Naive thymus-derived CD8-positive, alpha-beta T cell (primary cell): ENCODE measurements at regions not wholly inside any gene's neighbourhood (a gene's known extent, or its start where the extent isn't known, plus 50 kb on each side); places are given as distances from the start of the nearest gene placed in this dataset.
"Not testable (repeated sequence)": the region's sequence is repeated elsewhere in the genome, so short reads cannot be mapped to it uniquely, and the experiment has no call there.

Experiments
- ATAC-seq, 2 donors: fragments of 150-1000 bp; cut with Tn5 transposase in 1 of 2; sonication (Bioruptor Pico), chemical (Tn5 transposase) in 1 of 2; 1 replicate in 1 of 2; 2 replicates in 1 of 2; pipeline ENCODE4 v1.10.0; 2021; ENCODE audit warnings: mild to moderate bottlenecking in 2 of 2, moderate library complexity in 2 of 2
- POLR2A ChIA-PET: fragments of 350-600 bp; sonication (Branson Sonifier 250); formaldehyde crosslinking; loops from one replicate; lab custom pipeline; 2021; ENCODE audit warnings: antibody characterized with exemption; lab: Charles Lee
- DNase-seq, 10 donors: peaks; one replicate each; pipeline versions ENCODE4 v3.0.0 to v3.0.0-alpha.2; 2020 to 2022
- H3K27ac Mint-ChIP-seq, 10 donors: one replicate each; pipeline ENCODE4 v1.8.0; 2020 to 2022; ENCODE audit warnings: mild to moderate bottlenecking in 10 of 10, mixed read lengths in 10 of 10, moderate library complexity in 4 of 10, inconsistent platforms in 1 of 10
- H3K27me3 Mint-ChIP-seq, 5 donors: one replicate each; pipeline ENCODE4 v1.8.0; 2021 to 2022; ENCODE audit warnings: mixed read lengths in 5 of 5
- H3K36me3 Mint-ChIP-seq, 3 donors: one replicate each; pipeline ENCODE4 v1.8.0; 2020 to 2022; ENCODE audit warnings: mixed read lengths in 3 of 3, mild to moderate bottlenecking in 2 of 3, inconsistent platforms in 1 of 3
- H3K4me1 Mint-ChIP-seq, 4 donors: one replicate each; pipeline ENCODE4 v1.8.0; 2021 to 2022; ENCODE audit warnings: mixed read lengths in 4 of 4
- H3K4me3 Mint-ChIP-seq, 10 donors: one replicate each; pipeline ENCODE4 v1.8.0; 2020 to 2022; ENCODE audit warnings: mild to moderate bottlenecking in 10 of 10, mixed read lengths in 10 of 10, moderate library complexity in 6 of 10, inconsistent platforms in 1 of 10
- H3K9me3 Mint-ChIP-seq, 9 donors: one replicate each; pipeline ENCODE4 v1.8.0; 2020 to 2022; ENCODE audit warnings: mixed read lengths in 9 of 9, mild to moderate bottlenecking in 3 of 9, inconsistent platforms in 1 of 9, moderate library complexity in 1 of 9

GRCh38 chr3:152153115-152153514 lies 115.6 kb upstream of the MBNL1 start:
- H3K4me1 Mint-ChIP-seq, H3K9me3 Mint-ChIP-seq, H3K27ac Mint-ChIP-seq, POLR2A ChIA-PET, H3K36me3 Mint-ChIP-seq, H3K27me3 Mint-ChIP-seq, DNase-seq, ATAC-seq, H3K4me3 Mint-ChIP-seq: not testable (repeated sequence)

- no peaks in the 10 kb centered on the region for H3K4me1 Mint-ChIP-seq
- H3K9me3 Mint-ChIP-seq: no peaks in the 10 kb centered on the region
- POLR2A ChIA-PET: interaction anchor here (0.7 kb wide), 1 partner anchor 323 kb away, joined by 3 read pairs; no protein-coding TSS in a partner anchor
- ATAC-seq (no peak), DNase-seq (no peak)
- peaks cover 0 to 1% (median 0%) of the 10 kb centered on the region in 5 donors for H3K27me3 Mint-ChIP-seq
- peaks cover 0 to 2% (median 0%) of the 10 kb centered on the region in 3 donors for H3K36me3 Mint-ChIP-seq
- H3K27ac Mint-ChIP-seq: no peak overlapping the region
- H3K4me3 Mint-ChIP-seq: no peak overlapping the region
Observed at GRCh38 chr3:152155246-152156020, 113.3 kb upstream of the MBNL1 start.

- Mint-ChIP-seq H3K4me3 (no peak overlapping the region), H3K9me3 (no peaks in the 10 kb centered on the region), H3K36me3 (no peaks in the 10 kb centered on the region), H3K27ac (no peak overlapping the region), H3K27me3 (peaks cover 0 to 6% (median 0%) of the 10 kb centered on the region in 5 donors), H3K4me1 (peaks cover 0 to 2% (median 0%) of the 10 kb centered on the region in 4 donors)
- POLR2A ChIA-PET: no interaction called here
- DNase-seq (no peak), ATAC-seq (no peak)
Observed at GRCh38 chr3:152156880-152157279, 111.8 kb upstream of the MBNL1 start.

- no peak for ATAC-seq
- no peaks in the 10 kb centered on the region for H3K36me3 Mint-ChIP-seq
- DNase-seq: no peak
- H3K27ac Mint-ChIP-seq: no peak overlapping the region
- H3K9me3 Mint-ChIP-seq: no peaks in the 10 kb centered on the region
- no peak overlapping the region for H3K4me3 Mint-ChIP-seq
- peaks cover 0 to 2% (median 0%) of the 10 kb centered on the region in 4 donors for H3K4me1 Mint-ChIP-seq
- POLR2A ChIA-PET: no interaction called here
- peaks cover 0 to 6% (median 0%) of the 10 kb centered on the region in 5 donors for H3K27me3 Mint-ChIP-seq
Observed at GRCh38 chr3:152157337-152157736, 111.4 kb upstream of the MBNL1 start.

- Mint-ChIP-seq H3K27ac (no peak overlapping the region), H3K27me3 (peaks cover 0 to 6% (median 0%) of the 10 kb centered on the region in 5 donors)
- POLR2A ChIA-PET: no interaction called here
Observed at GRCh38 chr3:152159328-152159727, 109.4 kb upstream of the MBNL1 start.

GRCh38 chr3:152160350-152161011 lies 108.2 kb upstream of the MBNL1 start:
- H3K36me3 Mint-ChIP-seq: peaks cover 0 to 14% (median 6%) of the 10 kb centered on the region in 3 donors
- H3K27ac Mint-ChIP-seq: no peak overlapping the region
- POLR2A ChIA-PET: no interaction called here
- ATAC-seq (no peak), DNase-seq (no peak)
- H3K27me3 Mint-ChIP-seq: peaks cover 0 to 6% (median 0%) of the 10 kb centered on the region in 5 donors
- H3K4me1 Mint-ChIP-seq: peaks cover 0 to 2% (median 0%) of the 10 kb centered on the region in 4 donors
- no peak overlapping the region for H3K4me3 Mint-ChIP-seq
- peaks cover 0 to 14% (median 8%) of the 10 kb centered on the region in 9 donors for H3K9me3 Mint-ChIP-seq

More at GRCh38 chr3:152159328-152159727, 109.4 kb upstream of the MBNL1 start:
- peaks cover 0 to 4% (median under 1%) of the 10 kb centered on the region in 9 donors for H3K9me3 Mint-ChIP-seq
- H3K36me3 Mint-ChIP-seq: peaks cover 0 to 3% (median 3%) of the 10 kb centered on the region in 3 donors
- H3K4me3 Mint-ChIP-seq: no peak overlapping the region
- peaks cover 0 to 2% (median 0%) of the 10 kb centered on the region in 4 donors for H3K4me1 Mint-ChIP-seq
- ATAC-seq (no peak), DNase-seq (no peak)

GRCh38 chr3:152172460-152172859 lies 96.3 kb upstream of the MBNL1 start:
- peaks cover 0 to 2% (median under 1%) of the 10 kb centered on the region in 4 donors for H3K4me1 Mint-ChIP-seq
- no peak for DNase-seq
- H3K4me3 Mint-ChIP-seq: no peak overlapping the region
- no peaks in the 10 kb centered on the region for H3K27me3 Mint-ChIP-seq
- peaks cover 0 to 12% (median 5%) of the 10 kb centered on the region in 9 donors for H3K9me3 Mint-ChIP-seq
- POLR2A ChIA-PET: no interaction called here
- peaks cover 0 to 11% (median 9%) of the 10 kb centered on the region in 3 donors for H3K36me3 Mint-ChIP-seq
- H3K27ac Mint-ChIP-seq: no peak overlapping the region
- ATAC-seq: no peak

GRCh38 chr3:152173627-152174026 lies 95.1 kb upstream of the MBNL1 start:
- no peak for DNase-seq
- no peak overlapping the region for H3K27ac Mint-ChIP-seq
- H3K4me3 Mint-ChIP-seq: no peak overlapping the region
- POLR2A ChIA-PET: no interaction called here
- no peak for ATAC-seq
- peaks cover 0 to 12% (median 5%) of the 10 kb centered on the region in 9 donors for H3K9me3 Mint-ChIP-seq
- H3K36me3 Mint-ChIP-seq: peaks cover 0 to 11% (median 9%) of the 10 kb centered on the region in 3 donors
- no peaks in the 10 kb centered on the region for H3K27me3 Mint-ChIP-seq
- H3K4me1 Mint-ChIP-seq: peaks cover 1 to 9% (median 5%) of the 10 kb centered on the region in 4 donors

- Mint-ChIP-seq H3K27me3 (no peaks in the 10 kb centered on the region), H3K9me3 (peaks cover 0 to 12% (median 5%) of the 10 kb centered on the region in 9 donors), H3K4me3 (no peak overlapping the region), H3K36me3 (peaks cover 0 to 11% (median 9%) of the 10 kb centered on the region in 3 donors), H3K27ac (no peak overlapping the region), H3K4me1 (peaks cover 5 to 18% (median 14%) of the 10 kb centered on the region in 4 donors)
- no peak for DNase-seq
- no peak for ATAC-seq
- POLR2A ChIA-PET: no interaction called here
Observed at GRCh38 chr3:152174876-152175527, 93.7 kb upstream of the MBNL1 start.

GRCh38 chr3:152175528-152175889 lies 93.2 kb upstream of the MBNL1 start:
- no peak for DNase-seq

GRCh38 chr3:152176241-152176640 lies 92.5 kb upstream of the MBNL1 start:
- H3K27ac Mint-ChIP-seq: no peak overlapping the region

More at GRCh38 chr3:152175528-152175889, 93.2 kb upstream of the MBNL1 start:
- peaks cover 0 to 11% (median 9%) of the 10 kb centered on the region in 3 donors for H3K36me3 Mint-ChIP-seq
- no peak for ATAC-seq
- H3K9me3 Mint-ChIP-seq: peaks cover 0 to 12% (median 5%) of the 10 kb centered on the region in 9 donors
- H3K27ac Mint-ChIP-seq: no peak overlapping the region
- no peak overlapping the region for H3K4me3 Mint-ChIP-seq
- POLR2A ChIA-PET: no interaction called here
- peaks cover 5 to 19% (median 16%) of the 10 kb centered on the region in 4 donors for H3K4me1 Mint-ChIP-seq
- no peaks in the 10 kb centered on the region for H3K27me3 Mint-ChIP-seq

GRCh38 chr3:152176998-152177397 lies 91.7 kb upstream of the MBNL1 start:
- no peaks in the 10 kb centered on the region for H3K27me3 Mint-ChIP-seq
- H3K4me3 Mint-ChIP-seq: no peak overlapping the region
- H3K27ac Mint-ChIP-seq: no peak overlapping the region
- no peaks in the 10 kb centered on the region for H3K36me3 Mint-ChIP-seq
- POLR2A ChIA-PET: no interaction called here
- DNase-seq: no peak
- peaks cover 5 to 21% (median 18%) of the 10 kb centered on the region in 4 donors for H3K4me1 Mint-ChIP-seq
- no peaks in the 10 kb centered on the region for H3K9me3 Mint-ChIP-seq
- ATAC-seq: no peak

More at GRCh38 chr3:152176241-152176640, 92.5 kb upstream of the MBNL1 start:
- no peak for DNase-seq
- H3K36me3 Mint-ChIP-seq: peaks cover 0 to 7% (median 6%) of the 10 kb centered on the region in 3 donors
- no peaks in the 10 kb centered on the region for H3K27me3 Mint-ChIP-seq
- peaks cover 5 to 19% (median 17%) of the 10 kb centered on the region in 4 donors for H3K4me1 Mint-ChIP-seq
- POLR2A ChIA-PET: no interaction called here
- H3K9me3 Mint-ChIP-seq: peaks cover 0 to 7% (median 3%) of the 10 kb centered on the region in 9 donors
- no peak for ATAC-seq
- no peak overlapping the region for H3K4me3 Mint-ChIP-seq
